Stomach (tissue), 8 donors: ENCODE measurements at regions not wholly inside any gene's neighbourhood (a gene's known extent, or its start where the extent isn't known, plus 50 kb on each side); places are given as distances from the start of the nearest gene placed in this dataset.

Experiments
- DNase-seq, 2 donors: peaks; one replicate each; pipeline versions ENCODE4 v3.0.0 to v3.0.0-alpha.2; 2013 to 2019
- H3K27ac ChIP-seq, 5 donors: fragments of 200-600 bp in 4 of 5; sonication (generic) in 4 of 5; one replicate each; pipeline ENCODE4 v1.5.1; 2013 to 2019; ENCODE audit warnings: mild to moderate bottlenecking in 1 of 5, moderate library complexity in 1 of 5
- H3K27me3 ChIP-seq, 3 donors: fragments of 200-600 bp; sonication (generic); one replicate each; pipeline ENCODE4 v1.5.1; 2017 to 2019; ENCODE audit warnings: mixed run types in 1 of 3
- H3K36me3 ChIP-seq, 4 donors: fragments of 200-600 bp; sonication (generic); 1 replicate in 3 of 4; 2 replicates in 1 of 4; pipeline ENCODE4 v1.5.1; 2016 to 2019
- H3K4me1 ChIP-seq, 4 donors: fragments of 200-600 bp; sonication (generic); one replicate each; pipeline ENCODE4 v1.5.1; 2016 to 2019
- H3K4me3 ChIP-seq, 4 donors: fragments of 200-600 bp; sonication (generic) in 3 of 4; one replicate each; pipeline ENCODE4 v1.5.1; 2016 to 2019; ENCODE audit warnings: mild to moderate bottlenecking in 1 of 4
- H3K9me3 ChIP-seq, 4 donors: fragments of 200-600 bp; sonication (generic); one replicate each; pipeline ENCODE4 v1.5.1; 2016 to 2019
- EP300 ChIP-seq: sonication (generic); formaldehyde crosslinking; IDR thresholded peaks from one replicate; pipeline ENCODE4 v1.6.1; 2017; ENCODE audit warnings: antibody characterized with exemption
- POLR2A ChIP-seq, 4 donors: fragments of 450-650 bp; IDR thresholded peaks; one replicate each; pipeline ENCODE4 v1.6.1; 2016; ENCODE audit warnings: antibody characterized with exemption in 4 of 4, control low read depth in 2 of 4, mild to moderate bottlenecking in 1 of 4, moderate library complexity in 1 of 4
- POLR2AphosphoS5 ChIP-seq, 3 donors: sonication (generic); formaldehyde crosslinking; IDR thresholded peaks; one replicate each; pipeline ENCODE4 v1.6.1; 2016; ENCODE audit warnings: antibody characterized with exemption in 3 of 3
- WGBS, 5 donors: extraction: QIAGEN DNeasy Blood & Tissue Kit in 3 of 5; methylation state at CpG; one replicate each; pipeline versions ENCODE4 v1.1.5 to v1.1.7; 2013 to 2018; 5-methylcytosine and 5-hydroxymethylcytosine counted together
- intact Hi-C: fragments of 100-400 bp; cut with DNase I; formaldehyde crosslinking; loops from one replicate; pipeline ENCODE4 v1.15.1; 2023; ENCODE audit warnings: low total_unique reads
- TF ChIP-seq, protein P1 (sequence below), 7 experiments: fragments of 450-650 bp in 4 of 7; fragments of 200-600 bp in 3 of 7; sonication (generic) in 3 of 7; IDR thresholded peaks; one replicate each; pipeline ENCODE4 v1.5.1; 2016 to 2019; ENCODE audit warnings: antibody characterized with exemption in 7 of 7, control low read depth in 2 of 7, mild to moderate bottlenecking in 1 of 7
- donor health status: healthy with polysubstance abuse.
- donor health status: Bipolar disorder and iron deficiency.
- donor health status: healthy.

DNA sequence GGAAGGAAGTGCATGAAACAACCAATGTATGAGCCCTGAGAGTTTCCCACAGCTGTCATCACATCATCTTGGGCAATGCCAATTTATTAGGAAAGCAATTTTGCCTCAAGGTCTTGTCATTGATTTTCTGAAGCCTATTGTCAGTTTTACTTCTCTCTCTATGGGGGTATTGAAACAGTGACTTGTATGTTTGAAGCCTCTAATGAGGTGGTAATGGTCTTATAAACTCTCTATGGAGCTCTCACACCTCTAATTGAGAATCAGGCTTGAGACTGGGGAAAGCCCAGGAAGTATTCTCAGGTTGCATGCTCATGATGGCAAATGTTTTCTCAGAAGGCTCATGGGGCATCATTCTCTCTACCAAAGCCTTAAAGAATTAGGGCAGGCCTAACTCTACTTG is 308.2 kb upstream of the EMCN start:
- intact Hi-C loops = no loop called here
- no peaks in the 10 kb centered on the region for H3K4me1 ChIP-seq
- H3K27ac ChIP-seq = no peak overlapping the region
- no peak overlapping the region for H3K4me3 ChIP-seq
- H3K36me3 ChIP-seq = no peaks in the 10 kb centered on the region
- no peaks in the 10 kb centered on the region for H3K9me3 ChIP-seq
- no peaks in the 10 kb centered on the region for H3K27me3 ChIP-seq
- no peak for TF ChIP-seq POLR2A (IDR thresholded peaks at IDR 0.05)
- TF ChIP-seq, protein P1, sequence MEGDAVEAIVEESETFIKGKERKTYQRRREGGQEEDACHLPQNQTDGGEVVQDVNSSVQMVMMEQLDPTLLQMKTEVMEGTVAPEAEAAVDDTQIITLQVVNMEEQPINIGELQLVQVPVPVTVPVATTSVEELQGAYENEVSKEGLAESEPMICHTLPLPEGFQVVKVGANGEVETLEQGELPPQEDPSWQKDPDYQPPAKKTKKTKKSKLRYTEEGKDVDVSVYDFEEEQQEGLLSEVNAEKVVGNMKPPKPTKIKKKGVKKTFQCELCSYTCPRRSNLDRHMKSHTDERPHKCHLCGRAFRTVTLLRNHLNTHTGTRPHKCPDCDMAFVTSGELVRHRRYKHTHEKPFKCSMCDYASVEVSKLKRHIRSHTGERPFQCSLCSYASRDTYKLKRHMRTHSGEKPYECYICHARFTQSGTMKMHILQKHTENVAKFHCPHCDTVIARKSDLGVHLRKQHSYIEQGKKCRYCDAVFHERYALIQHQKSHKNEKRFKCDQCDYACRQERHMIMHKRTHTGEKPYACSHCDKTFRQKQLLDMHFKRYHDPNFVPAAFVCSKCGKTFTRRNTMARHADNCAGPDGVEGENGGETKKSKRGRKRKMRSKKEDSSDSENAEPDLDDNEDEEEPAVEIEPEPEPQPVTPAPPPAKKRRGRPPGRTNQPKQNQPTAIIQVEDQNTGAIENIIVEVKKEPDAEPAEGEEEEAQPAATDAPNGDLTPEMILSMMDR (IDR thresholded peaks at IDR 0.05) = no peak
- TF ChIP-seq POLR2AphosphoS5 (IDR thresholded peaks at IDR 0.05) = no peak
- no peak for DNase-seq

DNA sequence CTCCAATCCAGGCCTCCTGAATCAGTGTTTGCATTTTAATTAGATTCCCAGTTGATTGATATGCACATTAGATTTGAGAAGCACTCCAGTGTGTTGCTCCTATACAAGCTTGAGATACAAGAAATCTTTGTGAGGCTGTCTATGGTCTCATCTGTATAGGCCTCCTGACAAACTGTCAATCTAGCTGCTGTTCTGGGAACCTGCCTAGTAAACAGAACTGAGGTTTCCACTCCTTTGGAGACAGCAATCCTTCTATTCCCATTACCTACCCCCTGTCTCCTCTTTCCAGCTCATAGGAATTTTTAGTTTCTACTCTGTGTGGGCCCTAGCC is 306.1 kb upstream of the EMCN start:
- TF ChIP-seq EP300 = no peak
- TF ChIP-seq POLR2AphosphoS5 (IDR thresholded peaks at IDR 0.05) = no peak
- TF ChIP-seq, protein P1 (IDR thresholded peaks at IDR 0.05) = no peak
- no peak for TF ChIP-seq POLR2A (IDR thresholded peaks at IDR 0.05)
- Histone ChIP-seq H3K27me3 (no peaks in the 10 kb centered on the region), H3K27ac (no peak overlapping the region), H3K4me3 (no peak overlapping the region), H3K4me1 (no peaks in the 10 kb centered on the region), H3K36me3 (no peaks in the 10 kb centered on the region), H3K9me3 (no peaks in the 10 kb centered on the region)
- no peak for DNase-seq
- intact Hi-C loops = no loop called here

DNA sequence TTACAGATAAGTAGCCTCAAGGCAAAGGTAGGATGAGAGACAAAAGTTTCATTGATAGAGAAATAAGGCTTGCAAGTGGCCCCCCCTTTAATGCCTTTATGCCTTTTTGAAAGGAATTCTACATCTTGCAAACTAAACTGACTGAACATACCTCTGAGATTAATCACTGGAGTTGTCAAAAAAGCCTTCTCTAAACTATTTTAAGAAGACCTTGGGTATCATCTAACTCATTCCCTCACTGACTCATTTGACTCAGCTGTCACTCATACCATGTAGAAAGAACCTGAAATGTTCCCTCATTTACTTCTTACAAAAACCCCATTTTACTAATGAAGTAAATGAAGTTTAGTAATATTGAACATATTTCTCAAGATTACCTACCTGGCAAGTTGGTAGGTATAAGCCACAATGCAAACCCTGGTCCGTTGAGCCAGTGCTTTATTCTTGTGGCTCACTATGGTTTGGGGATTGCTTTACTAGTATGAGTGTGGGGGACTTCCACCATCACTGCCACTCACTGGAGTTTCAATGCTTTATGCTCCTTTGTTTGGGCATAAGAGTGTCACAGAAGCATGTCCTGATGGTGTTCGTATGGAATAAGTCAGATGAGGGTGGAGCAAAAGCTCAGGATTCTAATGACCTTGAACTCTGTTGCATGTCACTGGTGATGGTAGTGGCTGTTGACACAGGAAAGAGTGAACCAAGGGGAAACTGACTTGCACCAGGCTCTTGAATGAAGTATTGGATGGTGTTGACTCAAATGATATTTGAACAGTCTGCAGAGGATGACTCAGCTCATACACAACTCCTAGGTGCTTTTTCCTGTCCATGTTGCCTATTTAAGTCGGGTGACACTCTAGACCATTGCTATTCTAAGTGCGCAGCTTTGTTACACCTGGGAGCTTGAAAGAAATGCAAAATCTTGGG is 305.5 kb upstream of the EMCN start:
- no peak for DNase-seq
- peak in 1 of 3 donors; percentile 10 for TF ChIP-seq POLR2AphosphoS5 (IDR thresholded peaks at IDR 0.05)
- TF ChIP-seq POLR2A (IDR thresholded peaks at IDR 0.05) = no peak
- H3K9me3 ChIP-seq = no peaks in the 10 kb centered on the region
- no peaks in the 10 kb centered on the region for H3K36me3 ChIP-seq
- no peak overlapping the region for H3K27ac ChIP-seq
- no peak overlapping the region for H3K4me3 ChIP-seq
- no peaks in the 10 kb centered on the region for H3K27me3 ChIP-seq
- intact Hi-C loops = no loop called here
- 68 to 83% (median 75%) methylated on average over 4 of the region's 4 CpGs for WGBS, 5 donors
- no peaks in the 10 kb centered on the region for H3K4me1 ChIP-seq

DNA sequence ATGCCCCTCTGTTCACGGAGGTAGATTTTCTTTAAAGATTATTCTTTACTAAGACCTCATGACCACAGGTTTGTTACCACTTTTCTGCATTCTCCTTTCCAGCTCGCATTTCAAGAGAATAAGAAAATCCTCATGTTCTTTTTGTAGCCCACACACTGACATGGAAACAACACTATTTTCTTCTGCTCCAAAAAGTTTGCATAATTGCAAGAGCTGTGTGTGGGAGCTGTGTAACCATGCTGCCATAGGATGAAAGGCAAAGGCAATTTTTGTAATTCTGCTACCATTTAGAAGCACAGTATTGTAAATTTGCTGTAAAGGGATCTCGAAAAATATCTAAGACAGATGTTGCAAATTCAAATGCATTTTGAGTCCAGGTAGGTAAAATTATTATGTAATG is 302.4 kb upstream of the EMCN start:
- Histone ChIP-seq H3K27me3 (no peaks in the 10 kb centered on the region), H3K9me3 (no peaks in the 10 kb centered on the region), H3K4me3 (no peak overlapping the region), H3K36me3 (no peaks in the 10 kb centered on the region), H3K27ac (no peak overlapping the region), H3K4me1 (no peaks in the 10 kb centered on the region)
- 95 to 96% (median 95%) methylated on average over 3 of the region's 3 CpGs for WGBS, 5 donors
- intact Hi-C loops = no loop called here
- DNase-seq = no peak
- no peak for TF ChIP-seq POLR2A (IDR thresholded peaks at IDR 0.05)
- TF ChIP-seq POLR2AphosphoS5 (IDR thresholded peaks at IDR 0.05) = no peak
- TF ChIP-seq, protein P1 (IDR thresholded peaks at IDR 0.05) = no peak
- no peak for TF ChIP-seq EP300

DNA sequence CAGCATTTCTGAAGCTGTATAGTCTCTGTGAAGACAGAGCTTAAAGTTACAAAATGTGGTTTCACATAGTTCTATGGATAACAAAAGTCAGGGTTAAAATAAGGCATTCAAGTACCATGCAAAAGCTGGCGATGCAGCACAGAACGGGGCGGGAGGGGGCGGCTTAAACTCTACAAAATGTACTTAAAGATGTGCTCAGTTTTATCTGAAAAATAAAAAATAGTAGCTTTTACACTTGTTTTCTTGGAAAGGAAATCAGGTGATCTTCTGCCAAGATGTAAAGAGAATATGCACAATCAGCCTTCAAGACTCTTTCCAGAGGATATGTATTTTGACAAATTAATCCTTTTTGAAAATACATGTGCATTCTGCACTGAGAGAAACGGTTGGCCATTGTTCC is 301.7 kb upstream of the EMCN start:
- no peak for DNase-seq
- Histone ChIP-seq H3K27ac (no peak overlapping the region), H3K36me3 (no peaks in the 10 kb centered on the region), H3K4me3 (no peak overlapping the region), H3K27me3 (no peaks in the 10 kb centered on the region), H3K9me3 (no peaks in the 10 kb centered on the region), H3K4me1 (no peaks in the 10 kb centered on the region)
- intact Hi-C loops = no loop called here
- no peak for TF ChIP-seq POLR2AphosphoS5 (IDR thresholded peaks at IDR 0.05)
- no peak for TF ChIP-seq POLR2A (IDR thresholded peaks at IDR 0.05)
- TF ChIP-seq, protein P1 (IDR thresholded peaks at IDR 0.05) = no peak
- no peak for TF ChIP-seq EP300
- 83 to 89% (median 85%) methylated on average over 5 of the region's 5 CpGs for WGBS, 5 donors
